ENCODE measurements at regions not wholly inside any gene's neighbourhood (a gene's known extent, or its start where the extent isn't known, plus 50 kb on each side); places are given as distances from the start of the nearest gene placed in this dataset.

DNA sequence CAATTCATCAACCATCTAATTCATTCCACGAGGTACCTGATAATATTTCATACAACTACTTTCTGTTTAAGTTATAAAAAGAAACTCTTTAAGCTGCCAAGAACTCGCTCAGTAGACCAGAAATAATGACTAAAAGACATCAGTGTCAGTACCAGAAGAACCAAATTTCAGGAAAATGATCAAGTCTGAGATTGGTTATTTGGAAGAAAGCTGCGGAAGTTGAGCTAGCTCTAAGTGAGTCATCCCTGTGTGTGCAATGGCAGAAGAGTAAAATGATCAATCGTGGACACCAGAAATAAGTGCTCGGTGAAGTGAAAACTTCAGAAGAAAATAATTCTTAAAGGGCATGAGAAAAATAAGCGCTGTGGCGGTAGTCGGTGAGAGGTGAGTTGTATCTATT is 933.2 kb upstream of the CHORDC1 start:
- intact Hi-C loops (cut with micrococcal nuclease) = no loop called here
- Mint-ChIP-seq H3K4me1 (no peaks in the 10 kb centered on the region), H3K27me3 (ENCODE audit: low read depth in 3 of 3) (no peaks in the 10 kb centered on the region), H3K9me3 (peaks cover 0 to 11% (median 3%) of the 10 kb centered on the region in 7 donors), H3K36me3 (no peaks in the 10 kb centered on the region), H3K27ac (no peak overlapping the region), H3K4me3 (no peak overlapping the region)
- Histone ChIP-seq H3K36me3 (replicated peaks in 1 of 2; ENCODE audit: control insufficient read depth in 1 of 2, insufficient read depth in 2 of 2, low read length in 2 of 2) (no peaks in the 10 kb centered on the region), H4K20me1 (ENCODE audit: insufficient read depth, low read length) (no peaks in the 10 kb centered on the region), H3K27ac (ENCODE audit: low read depth in 1 of 2, low read length in 2 of 2) (no peak overlapping the region), H3K9me3 (replicated peaks in 1 of 2; ENCODE audit: control insufficient read depth in 1 of 2, insufficient read depth in 1 of 2, low read length in 2 of 2) (peaks cover 8 to 12% of the 10 kb centered on the region in 2 donors), H3K27me3 (ENCODE audit: control insufficient read depth in 2 of 2, insufficient read depth in 2 of 2, low read length in 2 of 2) (no peaks in the 10 kb centered on the region), H3K79me2 (ENCODE audit: insufficient read depth, low read length) (no peaks in the 10 kb centered on the region), H3K4me1 (ENCODE audit: control insufficient read depth in 1 of 2, insufficient read depth in 2 of 2, low read length in 2 of 2) (no peaks in the 10 kb centered on the region), H3K4me3 (replicated peaks in 1 of 3; ENCODE audit: low read depth in 2 of 3, low read length in 3 of 3) (no peak overlapping the region), H3K4me2 (replicated peaks; ENCODE audit: extremely low read depth, low read length, poor library complexity, severe bottlenecking) (no peak overlapping the region), H2AFZ (ENCODE audit: insufficient read depth, low read depth, low read length, poor library complexity, severe bottlenecking) (no peak overlapping the region), H3K9ac (ENCODE audit: insufficient read depth, low read length, poor library complexity, severe bottlenecking) (no peak overlapping the region)
- TF ChIP-seq, protein P1, sequence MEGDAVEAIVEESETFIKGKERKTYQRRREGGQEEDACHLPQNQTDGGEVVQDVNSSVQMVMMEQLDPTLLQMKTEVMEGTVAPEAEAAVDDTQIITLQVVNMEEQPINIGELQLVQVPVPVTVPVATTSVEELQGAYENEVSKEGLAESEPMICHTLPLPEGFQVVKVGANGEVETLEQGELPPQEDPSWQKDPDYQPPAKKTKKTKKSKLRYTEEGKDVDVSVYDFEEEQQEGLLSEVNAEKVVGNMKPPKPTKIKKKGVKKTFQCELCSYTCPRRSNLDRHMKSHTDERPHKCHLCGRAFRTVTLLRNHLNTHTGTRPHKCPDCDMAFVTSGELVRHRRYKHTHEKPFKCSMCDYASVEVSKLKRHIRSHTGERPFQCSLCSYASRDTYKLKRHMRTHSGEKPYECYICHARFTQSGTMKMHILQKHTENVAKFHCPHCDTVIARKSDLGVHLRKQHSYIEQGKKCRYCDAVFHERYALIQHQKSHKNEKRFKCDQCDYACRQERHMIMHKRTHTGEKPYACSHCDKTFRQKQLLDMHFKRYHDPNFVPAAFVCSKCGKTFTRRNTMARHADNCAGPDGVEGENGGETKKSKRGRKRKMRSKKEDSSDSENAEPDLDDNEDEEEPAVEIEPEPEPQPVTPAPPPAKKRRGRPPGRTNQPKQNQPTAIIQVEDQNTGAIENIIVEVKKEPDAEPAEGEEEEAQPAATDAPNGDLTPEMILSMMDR (IDR thresholded peaks at IDR 0.05) = no peak
- DNase-seq = no peak
- 100% methylated on average over 1 of the region's 8 CpGs for WGBS (ENCODE audit: insufficient coverage)

DNA sequence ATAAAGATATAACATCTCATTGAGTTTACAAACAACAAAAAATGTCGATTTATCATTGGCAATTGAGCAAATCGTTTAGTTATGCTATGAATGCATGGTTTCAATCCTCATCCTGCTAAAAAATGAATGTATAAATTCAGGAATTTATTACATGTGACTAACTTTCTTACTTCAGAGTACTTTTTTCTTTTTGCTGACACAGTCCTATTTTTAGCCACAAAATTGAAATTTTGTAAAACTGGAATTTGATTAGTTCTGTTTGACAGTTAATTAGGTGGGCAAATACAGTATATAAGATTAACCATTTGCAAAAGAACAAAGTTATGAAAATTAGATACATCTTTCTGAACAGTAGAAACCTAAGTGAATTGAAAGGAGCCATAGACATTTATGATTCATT is 925.0 kb upstream of the CHORDC1 start:
- Mint-ChIP-seq H3K27me3 (ENCODE audit: low read depth in 3 of 3) (no peaks in the 10 kb centered on the region), H3K9me3 (peaks cover 2 to 10% (median 3%) of the 10 kb centered on the region in 7 donors), H3K36me3 (no peaks in the 10 kb centered on the region), H3K4me1 (no peaks in the 10 kb centered on the region), H3K27ac (no peak overlapping the region), H3K4me3 (no peak overlapping the region)
- no peak overlapping the region for H2AFZ ChIP-seq (ENCODE audit: insufficient read depth, low read depth, low read length, poor library complexity, severe bottlenecking)
- TF ChIP-seq, protein P1 (IDR thresholded peaks at IDR 0.05) = no peak
- H3K27ac ChIP-seq (ENCODE audit: low read depth in 1 of 2, low read length in 2 of 2) = no peak overlapping the region
- no peaks in the 10 kb centered on the region for H3K27me3 ChIP-seq (ENCODE audit: control insufficient read depth in 2 of 2, insufficient read depth in 2 of 2, low read length in 2 of 2)
- H3K4me2 ChIP-seq (replicated peaks; ENCODE audit: extremely low read depth, low read length, poor library complexity, severe bottlenecking) = no peak overlapping the region
- no peaks in the 10 kb centered on the region for H3K36me3 ChIP-seq (replicated peaks in 1 of 2; ENCODE audit: control insufficient read depth in 1 of 2, insufficient read depth in 2 of 2, low read length in 2 of 2)
- peaks cover 8 to 10% of the 10 kb centered on the region in 2 donors for H3K9me3 ChIP-seq (replicated peaks in 1 of 2; ENCODE audit: control insufficient read depth in 1 of 2, insufficient read depth in 1 of 2, low read length in 2 of 2)
- no peak overlapping the region for H3K9ac ChIP-seq (ENCODE audit: insufficient read depth, low read length, poor library complexity, severe bottlenecking)
- WGBS (ENCODE audit: insufficient coverage) = no CpG with 5 or more reads among the region's 2 CpGs
- H3K4me3 ChIP-seq (replicated peaks in 1 of 3; ENCODE audit: low read depth in 2 of 3, low read length in 3 of 3) = no peak overlapping the region
- intact Hi-C loops (cut with micrococcal nuclease) = no loop called here
- no peak for DNase-seq
- no peaks in the 10 kb centered on the region for H3K79me2 ChIP-seq (ENCODE audit: insufficient read depth, low read length)
- no peaks in the 10 kb centered on the region for H4K20me1 ChIP-seq (ENCODE audit: insufficient read depth, low read length)
- H3K4me1 ChIP-seq (ENCODE audit: control insufficient read depth in 1 of 2, insufficient read depth in 2 of 2, low read length in 2 of 2) = no peaks in the 10 kb centered on the region

All from CD14-positive monocyte (primary cell).